ENCODE measurements at regions not wholly inside any gene's neighbourhood (a gene's known extent, or its start where the extent isn't known, plus 50 kb on each side); places are given as distances from the start of the nearest gene placed in this dataset.

GRCh38 chr12:84422340-84422739 is 490.3 kb downstream of the SLC6A15 start:
- H3K9me3 ChIP-seq (ENCODE audit: control insufficient read depth in 4 of 4, low read length in 3 of 4): no peaks in the 10 kb centered on the region
- H3K4me3 ChIP-seq (ENCODE audit: low read depth in 1 of 3, low read length in 3 of 3): no peak overlapping the region
- no peaks in the 10 kb centered on the region for H3K4me1 ChIP-seq (ENCODE audit: control insufficient read depth in 4 of 4, insufficient read depth in 4 of 4, low read length in 3 of 4)
- H3K9ac ChIP-seq (ENCODE audit: low read depth in 1 of 2, low read length in 2 of 2): no peak overlapping the region
- H3K36me3 ChIP-seq (ENCODE audit: control insufficient read depth in 4 of 4, insufficient read depth in 3 of 4, low read depth in 1 of 4, low read length in 3 of 4): no peaks in the 10 kb centered on the region
- no peak for TF ChIP-seq ATF3 (IDR thresholded peaks at IDR 0.05)
- TF ChIP-seq RXRA (IDR thresholded peaks at IDR 0.05): no peak
- TF ChIP-seq FOXA2 (IDR thresholded peaks at IDR 0.05): no peak
- no peak for TF ChIP-seq EGR1 (IDR thresholded peaks at IDR 0.05; ENCODE audit: low read depth in 2 of 2)
- no peak for TF ChIP-seq HNF4G (IDR thresholded peaks at IDR 0.05)
- no peak for TF ChIP-seq REST (IDR thresholded peaks at IDR 0.05)
- no peak for TF ChIP-seq ZBTB33 (IDR thresholded peaks at IDR 0.05)
- TF ChIP-seq JUND (IDR thresholded peaks at IDR 0.05): no peak
- no peak for TF ChIP-seq MAX (IDR thresholded peaks at IDR 0.05)
- TF ChIP-seq SP1 (IDR thresholded peaks at IDR 0.05): no peak
- TF ChIP-seq YY1 (IDR thresholded peaks at IDR 0.05): no peak
- TF ChIP-seq GABPA (IDR thresholded peaks at IDR 0.05 in 1 of 2, conservative IDR thresholded peaks at IDR 0.05 in 1 of 2): no peak
- TF ChIP-seq TAF1 (conservative IDR thresholded peaks at IDR 0.05): no peak
- no peak overlapping the region for H3K27ac ChIP-seq (ENCODE audit: low read depth in 1 of 2, low read length in 2 of 2)
- no peak for DNase-seq (ENCODE audit: low spot score)
- WGBS: 63% methylated on average over 2 of the region's 2 CpGs
- no peaks in the 10 kb centered on the region for H3K27me3 ChIP-seq (ENCODE audit: control insufficient read depth in 4 of 4, insufficient read depth in 4 of 4, low read length in 3 of 4)

GRCh38 chr12:84421103-84421502 is 491.5 kb downstream of the SLC6A15 start:
- Histone ChIP-seq H3K27ac (ENCODE audit: low read depth in 1 of 2, low read length in 2 of 2) (no peak overlapping the region), H3K4me3 (ENCODE audit: low read depth in 1 of 3, low read length in 3 of 3) (no peak overlapping the region), H3K27me3 (ENCODE audit: control insufficient read depth in 4 of 4, insufficient read depth in 4 of 4, low read length in 3 of 4) (no peaks in the 10 kb centered on the region), H3K9me3 (ENCODE audit: control insufficient read depth in 4 of 4, low read length in 3 of 4) (no peaks in the 10 kb centered on the region), H3K36me3 (ENCODE audit: control insufficient read depth in 4 of 4, insufficient read depth in 3 of 4, low read depth in 1 of 4, low read length in 3 of 4) (no peaks in the 10 kb centered on the region), H3K4me1 (ENCODE audit: control insufficient read depth in 4 of 4, insufficient read depth in 4 of 4, low read length in 3 of 4) (no peaks in the 10 kb centered on the region), H3K9ac (ENCODE audit: low read depth in 1 of 2, low read length in 2 of 2) (no peak overlapping the region)
- no peak for TF ChIP-seq HNF4A (conservative IDR thresholded peaks at IDR 0.05)
- no peak for TF ChIP-seq NR2F2 (IDR thresholded peaks at IDR 0.05)
- TF ChIP-seq YY1 (IDR thresholded peaks at IDR 0.05): no peak
- no peak for DNase-seq (ENCODE audit: low spot score)
